Gastroesophageal sphincter (tissue), 4 donors: ENCODE measurements at regions not wholly inside any gene's neighbourhood (a gene's known extent, or its start where the extent isn't known, plus 50 kb on each side); places are given as distances from the start of the nearest gene placed in this dataset.

Source experiments
- ATAC-seq: fragments of 150-250 bp; one replicate; pipeline ENCODE4 v1.9.1; 2016; ENCODE audit warnings: mild to moderate bottlenecking, moderate library complexity
- H3K27ac ChIP-seq, 4 donors: fragments of 200-600 bp; sonication (generic) in 3 of 4; 1 replicate in 3 of 4; 2 replicates in 1 of 4; pipeline ENCODE4 v1.5.1; 2016 to 2019
- H3K27me3 ChIP-seq: fragments of 200-600 bp; sonication (generic); one replicate; pipeline ENCODE4 v1.5.1; 2019
- H3K36me3 ChIP-seq, 2 donors: fragments of 200-600 bp; sonication (generic); one replicate each; pipeline ENCODE4 v1.5.1; 2019; ENCODE audit warnings: control low read depth in 1 of 2
- H3K4me1 ChIP-seq, 3 donors: fragments of 200-600 bp; sonication (generic); 1 replicate in 2 of 3; 2 replicates in 1 of 3; pipeline ENCODE4 v1.5.1; 2016 to 2019; ENCODE audit warnings: control low read depth in 2 of 3
- H3K4me3 ChIP-seq, 2 donors: fragments of 200-600 bp; sonication (generic); one replicate each; pipeline ENCODE4 v1.5.1; 2019; ENCODE audit warnings: mild to moderate bottlenecking in 1 of 2, moderate library complexity in 1 of 2
- H3K9me3 ChIP-seq, 3 donors: fragments of 200-600 bp; sonication (generic); one replicate each; pipeline ENCODE4 v1.5.1; 2017 to 2019; ENCODE audit warnings: control low read depth in 2 of 3
- CTCF ChIP-seq, 4 experiments: fragments of 200-600 bp in 2 of 4; fragments of 450-650 bp in 2 of 4; sonication (generic) in 1 of 4; IDR thresholded peaks; one replicate each; pipeline ENCODE4 v1.5.1; 2017 to 2019; ENCODE audit warnings: antibody characterized with exemption in 4 of 4, mild to moderate bottlenecking in 2 of 4, moderate library complexity in 2 of 4
- EP300 ChIP-seq: sonication (generic); formaldehyde crosslinking; IDR thresholded peaks from one replicate; pipeline ENCODE4 v1.6.1; 2017; ENCODE audit warnings: antibody characterized with exemption, mild to moderate bottlenecking
- POLR2A ChIP-seq, 2 donors: fragments of 450-650 bp; IDR thresholded peaks; one replicate each; pipeline ENCODE4 v1.6.1; 2017; ENCODE audit warnings: antibody characterized with exemption in 2 of 2, mild to moderate bottlenecking in 2 of 2, moderate library complexity in 1 of 2
- POLR2AphosphoS5 ChIP-seq: sonication (generic); formaldehyde crosslinking; IDR thresholded peaks from one replicate; pipeline ENCODE4 v1.6.1; 2017; ENCODE audit warnings: antibody characterized with exemption
- WGBS, 2 donors: methylation state at CpG; one replicate each; pipeline ENCODE4 v1.1.5; 2018; ENCODE audit warnings: low coverage in 1 of 2; 5-methylcytosine and 5-hydroxymethylcytosine counted together

- ATAC-seq, result no peak
- Histone ChIP-seq H3K27me3 (no peaks in the 10 kb centered on the region), H3K4me3 (no peak overlapping the region), H3K9me3 (no peaks in the 10 kb centered on the region), H3K36me3 (no peaks in the 10 kb centered on the region), H3K4me1 (no peaks in the 10 kb centered on the region), H3K27ac (no peak overlapping the region)
- 79 to 88% methylated on average over 4 of the region's 4 CpGs for WGBS, 2 donors
- TF ChIP-seq POLR2A (IDR thresholded peaks at IDR 0.05) (no peak), CTCF (IDR thresholded peaks at IDR 0.05) (no peak), POLR2AphosphoS5 (no peak), EP300 (no peak)
Measured at GRCh38 chr6:15044146-15044882, 201.6 kb upstream of the JARID2 start.

DNA sequence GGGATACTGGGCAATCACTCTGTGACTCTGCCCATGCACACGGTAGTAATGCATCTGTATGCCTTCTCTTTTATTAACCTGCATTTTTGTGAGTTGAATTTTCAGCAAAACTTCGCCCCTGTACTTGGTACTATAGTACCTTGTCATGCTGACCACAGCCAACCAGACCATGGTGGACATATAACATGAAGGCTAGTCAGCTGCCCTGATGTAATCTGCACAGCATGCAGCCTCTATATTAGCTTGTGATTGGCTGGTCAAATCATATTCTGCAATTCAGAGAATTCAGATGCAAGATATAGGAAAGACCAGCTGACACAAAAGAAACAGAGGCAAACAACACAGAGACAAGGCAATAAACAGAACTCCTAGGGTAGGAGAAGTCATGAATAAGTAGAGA, 200.9 kb upstream of the JARID2 start:
- no peak for ATAC-seq
- H3K4me1 ChIP-seq, result no peaks in the 10 kb centered on the region
- WGBS, 2 donors, result 86 to 89% methylated on average over 1 to 2 of the region's 2 CpGs
- no peaks in the 10 kb centered on the region for H3K27me3 ChIP-seq
- H3K27ac ChIP-seq, result no peak overlapping the region
- no peaks in the 10 kb centered on the region for H3K36me3 ChIP-seq
- TF ChIP-seq EP300 (no peak), POLR2AphosphoS5 (no peak), POLR2A (IDR thresholded peaks at IDR 0.05) (no peak), CTCF (IDR thresholded peaks at IDR 0.05) (no peak)
- no peak overlapping the region for H3K4me3 ChIP-seq
- no peaks in the 10 kb centered on the region for H3K9me3 ChIP-seq

GRCh38 chr6:15046751-15047150, 199.1 kb upstream of the JARID2 start:
- H3K36me3 ChIP-seq, result no peaks in the 10 kb centered on the region
- 67 to 85% methylated on average over 3 to 4 of the region's 4 CpGs for WGBS, 2 donors
- H3K27ac ChIP-seq, result no peak overlapping the region
- no peak for TF ChIP-seq CTCF (IDR thresholded peaks at IDR 0.05)
- no peaks in the 10 kb centered on the region for H3K4me1 ChIP-seq
- no peak for ATAC-seq
- no peaks in the 10 kb centered on the region for H3K9me3 ChIP-seq
- no peaks in the 10 kb centered on the region for H3K27me3 ChIP-seq
- H3K4me3 ChIP-seq, result no peak overlapping the region

GRCh38 chr6:15048367-15048766, 197.5 kb upstream of the JARID2 start:
- WGBS, 2 donors, result 72 to 97% methylated on average over 4 to 6 of the region's 6 CpGs
- H3K4me3 ChIP-seq, result no peak overlapping the region
- H3K27ac ChIP-seq, result no peak overlapping the region
- no peaks in the 10 kb centered on the region for H3K36me3 ChIP-seq
- H3K27me3 ChIP-seq, result no peaks in the 10 kb centered on the region
- no peaks in the 10 kb centered on the region for H3K4me1 ChIP-seq
- no peak for ATAC-seq
- no peak for TF ChIP-seq POLR2A (IDR thresholded peaks at IDR 0.05)
- TF ChIP-seq EP300, result no peak
- no peak for TF ChIP-seq POLR2AphosphoS5
- TF ChIP-seq CTCF (IDR thresholded peaks at IDR 0.05), result no peak
- H3K9me3 ChIP-seq, result no peaks in the 10 kb centered on the region

- no peaks in the 10 kb centered on the region for H3K9me3 ChIP-seq
- TF ChIP-seq CTCF (IDR thresholded peaks at IDR 0.05), result no peak
- TF ChIP-seq POLR2AphosphoS5, result no peak
- no peak for TF ChIP-seq POLR2A (IDR thresholded peaks at IDR 0.05)
- no peak for TF ChIP-seq EP300
- H3K4me3 ChIP-seq, result no peak overlapping the region
- WGBS, 2 donors, result 79 to 88% methylated on average over 8 to 9 of the region's 9 CpGs
- H3K4me1 ChIP-seq, result no peaks in the 10 kb centered on the region
- H3K36me3 ChIP-seq, result no peaks in the 10 kb centered on the region
- H3K27ac ChIP-seq, result no peak overlapping the region
- no peak for ATAC-seq
- H3K27me3 ChIP-seq, result no peaks in the 10 kb centered on the region
Measured at GRCh38 chr6:15058200-15059061, 187.4 kb upstream of the JARID2 start.
